ENCODE measurements at regions not wholly inside any gene's neighbourhood (a gene's known extent, or its start where the extent isn't known, plus 50 kb on each side); places are given as distances from the start of the nearest gene placed in this dataset.

DNA sequence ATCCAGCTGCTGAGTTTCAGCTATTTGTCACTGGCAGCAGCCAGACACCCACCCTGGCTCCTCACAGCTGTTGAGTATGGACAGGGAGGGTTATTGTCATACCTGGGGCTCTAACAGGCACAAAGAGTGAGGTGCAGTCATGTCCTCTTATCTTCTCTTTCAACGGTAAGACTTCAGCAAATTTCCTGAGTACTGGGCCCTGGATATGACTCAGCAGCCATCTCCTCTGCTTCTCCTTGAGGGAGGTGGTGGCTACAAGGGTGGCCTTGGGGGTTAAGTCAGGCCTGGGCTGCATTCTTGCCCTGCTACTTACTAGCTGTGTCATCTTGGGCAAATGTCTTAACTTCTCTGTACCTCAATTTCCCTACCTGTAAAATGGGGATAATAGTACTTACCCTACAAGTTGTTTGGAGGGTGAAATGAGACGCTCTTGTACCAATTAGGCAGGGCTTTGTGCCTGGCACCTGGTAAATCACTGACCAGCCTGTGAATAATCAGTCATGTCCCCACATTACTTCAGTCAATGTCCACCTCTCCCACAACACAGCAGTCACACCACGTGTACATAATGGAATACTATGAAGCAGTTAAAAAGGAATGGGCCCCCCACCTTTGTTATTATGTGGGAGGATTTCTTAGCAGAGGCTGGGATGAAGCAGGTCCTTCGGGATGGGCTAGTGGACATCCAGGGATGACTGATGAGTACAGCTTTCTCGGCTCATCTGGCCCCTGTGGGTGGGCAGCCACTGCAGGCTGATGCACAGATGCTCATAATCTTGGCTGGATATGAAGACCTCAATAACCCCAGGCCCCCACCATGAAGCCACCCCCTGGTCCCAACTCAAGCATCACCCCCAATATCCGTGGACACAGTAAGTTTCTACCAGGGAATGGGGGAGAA is 528.8 kb downstream of the SHQ1 start:
- TF ChIP-seq, protein P1, sequence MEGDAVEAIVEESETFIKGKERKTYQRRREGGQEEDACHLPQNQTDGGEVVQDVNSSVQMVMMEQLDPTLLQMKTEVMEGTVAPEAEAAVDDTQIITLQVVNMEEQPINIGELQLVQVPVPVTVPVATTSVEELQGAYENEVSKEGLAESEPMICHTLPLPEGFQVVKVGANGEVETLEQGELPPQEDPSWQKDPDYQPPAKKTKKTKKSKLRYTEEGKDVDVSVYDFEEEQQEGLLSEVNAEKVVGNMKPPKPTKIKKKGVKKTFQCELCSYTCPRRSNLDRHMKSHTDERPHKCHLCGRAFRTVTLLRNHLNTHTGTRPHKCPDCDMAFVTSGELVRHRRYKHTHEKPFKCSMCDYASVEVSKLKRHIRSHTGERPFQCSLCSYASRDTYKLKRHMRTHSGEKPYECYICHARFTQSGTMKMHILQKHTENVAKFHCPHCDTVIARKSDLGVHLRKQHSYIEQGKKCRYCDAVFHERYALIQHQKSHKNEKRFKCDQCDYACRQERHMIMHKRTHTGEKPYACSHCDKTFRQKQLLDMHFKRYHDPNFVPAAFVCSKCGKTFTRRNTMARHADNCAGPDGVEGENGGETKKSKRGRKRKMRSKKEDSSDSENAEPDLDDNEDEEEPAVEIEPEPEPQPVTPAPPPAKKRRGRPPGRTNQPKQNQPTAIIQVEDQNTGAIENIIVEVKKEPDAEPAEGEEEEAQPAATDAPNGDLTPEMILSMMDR (IDR thresholded peaks at IDR 0.05): no peak

DNA sequence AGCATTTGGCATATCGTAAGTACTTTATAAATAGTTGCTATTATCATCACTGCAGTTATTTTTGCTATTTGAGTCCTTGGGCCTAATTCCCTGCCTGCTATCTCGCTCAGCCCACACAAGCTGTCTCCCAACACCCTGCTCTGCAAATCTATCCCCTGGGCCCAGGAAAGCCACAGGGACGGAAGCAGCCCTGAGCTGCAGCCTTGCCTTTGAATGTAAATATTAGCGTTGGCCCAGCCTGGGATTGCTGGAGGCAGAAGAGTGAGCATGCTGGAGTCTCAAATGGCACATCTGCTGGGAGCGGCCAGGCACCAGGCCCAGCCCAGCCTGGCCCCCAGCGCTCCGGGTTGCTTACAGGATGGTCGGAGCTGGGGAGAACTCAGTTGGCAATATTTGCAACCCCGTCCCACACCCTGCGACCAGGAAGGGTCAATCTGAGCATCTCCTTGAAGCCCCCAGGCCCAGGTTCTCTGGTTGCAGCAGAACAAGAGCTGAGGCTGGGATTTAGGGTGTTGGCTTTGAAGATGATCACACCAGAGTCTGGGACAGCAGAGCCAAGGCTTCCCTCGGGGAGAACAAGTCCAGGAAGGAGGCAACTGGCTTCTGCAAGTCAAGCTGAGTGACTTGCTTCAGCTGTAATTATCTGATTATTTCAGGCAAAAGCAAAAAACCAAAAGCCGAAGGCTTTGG is 529.6 kb downstream of the SHQ1 start:
- TF ChIP-seq, protein P1 (IDR thresholded peaks at IDR 0.05): no peak

DNA sequence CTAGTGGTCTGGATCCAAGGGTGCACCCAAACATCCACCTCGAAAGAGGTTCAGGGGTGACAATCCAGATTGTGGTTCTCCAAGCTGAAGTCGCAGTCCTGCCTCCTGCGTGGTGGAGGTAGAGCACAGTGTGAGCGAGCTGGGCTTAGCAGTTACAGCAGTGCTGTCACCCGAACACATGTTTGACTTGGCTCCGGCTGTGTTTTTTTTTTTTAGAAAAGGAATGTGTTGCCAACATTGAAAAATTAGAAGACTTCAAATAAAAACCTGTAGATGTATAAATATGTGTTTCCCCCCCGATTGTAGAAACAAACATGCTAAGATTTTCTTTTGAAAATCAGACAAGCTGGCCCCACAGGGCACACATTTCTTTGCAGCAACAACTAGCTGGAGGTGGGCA is 530.8 kb downstream of the SHQ1 start:
- TF ChIP-seq, protein P1 (IDR thresholded peaks at IDR 0.05): no peak

GRCh38 chr3:72316501-72317279 is 531.6 kb downstream of the SHQ1 start:
- TF ChIP-seq, protein P1 (IDR thresholded peaks at IDR 0.05): no peak

DNA sequence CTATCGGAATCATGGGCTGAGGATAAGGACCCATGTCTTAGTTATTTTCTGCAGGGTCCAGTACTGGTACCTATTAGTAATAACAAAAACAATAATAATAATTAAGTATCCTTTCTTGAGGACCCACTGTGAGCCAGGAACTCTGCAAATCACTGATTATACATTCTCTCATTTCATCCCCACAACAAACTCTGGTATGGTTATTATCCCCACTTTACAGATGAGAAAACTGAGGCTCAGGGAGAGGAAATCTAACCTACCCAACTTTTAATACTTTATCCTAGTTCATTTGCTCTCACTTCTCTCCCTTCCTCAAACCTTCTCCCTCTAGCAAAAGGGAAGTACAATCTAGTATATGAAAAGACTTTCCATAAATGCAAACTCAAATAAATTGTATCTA is 528.4 kb upstream of the PROK2 start:
- TF ChIP-seq, protein P1 (IDR thresholded peaks at IDR 0.05): no peak

DNA sequence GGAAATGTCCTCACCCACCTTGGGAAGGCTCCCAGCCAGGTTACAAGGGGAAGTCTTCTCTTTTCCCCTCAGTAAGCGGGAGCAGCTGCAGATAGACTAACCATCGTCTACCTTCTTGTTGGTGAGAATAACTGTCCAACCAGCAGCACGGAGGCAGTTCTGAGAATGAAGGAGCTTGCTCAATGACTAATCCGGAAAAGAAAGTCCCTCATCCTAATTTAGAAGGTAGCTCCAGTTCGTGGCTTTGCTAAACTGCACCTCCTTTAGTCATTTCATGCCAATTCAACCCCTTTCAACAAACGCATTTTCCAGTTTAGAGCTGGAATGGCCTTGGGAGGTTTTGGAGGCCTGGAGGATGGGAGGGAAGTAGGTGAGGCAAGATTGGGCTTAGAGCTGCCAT is 527.4 kb upstream of the PROK2 start:
- TF ChIP-seq, protein P1 (IDR thresholded peaks at IDR 0.05): no peak

GRCh38 chr3:72311425-72311824 is 526.5 kb upstream of the PROK2 start:
- TF ChIP-seq, protein P1 (IDR thresholded peaks at IDR 0.05): no peak
